GM18868 (cell line): ENCODE measurements at regions not wholly inside any gene's neighbourhood (a gene's known extent, or its start where the extent isn't known, plus 50 kb on each side); places are given as distances from the start of the nearest gene placed in this dataset.

Experiments used
- ATAC-seq: cut with Tn5 transposase; IDR thresholded peaks from one replicate; pipeline ENCODE4 v1.9.1; 2021; ENCODE audit warnings: mild to moderate bottlenecking, moderate library complexity; ENCODE audit not compliant: unreplicated experiment

DNA sequence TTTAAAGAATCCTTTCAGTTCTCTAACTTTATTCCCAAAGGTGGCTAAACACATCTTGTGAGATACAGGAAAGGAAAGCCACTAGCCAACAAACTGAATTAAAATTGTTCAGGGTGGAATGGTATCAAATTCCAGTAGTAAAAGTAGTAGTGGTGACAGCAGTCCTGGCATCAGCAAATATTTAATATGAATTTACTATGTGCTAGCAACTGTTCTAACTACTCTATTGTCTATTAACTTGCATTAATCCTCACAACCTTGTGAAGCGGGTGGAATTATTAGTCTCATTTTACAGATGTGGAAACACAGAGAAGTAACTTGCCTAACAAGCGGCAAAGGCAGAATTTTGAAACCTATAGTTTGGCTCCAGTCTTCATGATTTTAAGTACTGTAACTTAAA is 130.1 kb downstream of the KLF12 start:
- ATAC-seq = no peak

GRCh38 chr13:74003374-74003773 is 130.8 kb downstream of the KLF12 start:
- ATAC-seq = no peak

GRCh38 chr13:74000876-74001275 is 133.3 kb downstream of the KLF12 start:
- ATAC-seq = no peak

- peak; percentile 93 for ATAC-seq
Measured at GRCh38 chr13:73998631-73999030, 135.6 kb downstream of the KLF12 start.

- ATAC-seq = no peak
Measured at GRCh38 chr13:73997964-73998363, 136.2 kb downstream of the KLF12 start.

- no peak for ATAC-seq
Measured at GRCh38 chr13:73996569-73996968, 137.6 kb downstream of the KLF12 start.

GRCh38 chr13:73995736-73996135 is 138.5 kb downstream of the KLF12 start:
- ATAC-seq = no peak

GRCh38 chr13:73993661-73994060 is 140.5 kb downstream of the KLF12 start:
- ATAC-seq = no peak

- peak; percentile 41 for ATAC-seq
Measured at GRCh38 chr13:73991884-73992283, 142.3 kb downstream of the KLF12 start.

- ATAC-seq = peak; percentile 60
Measured at GRCh38 chr13:73991384-73991783, 142.8 kb downstream of the KLF12 start.

DNA sequence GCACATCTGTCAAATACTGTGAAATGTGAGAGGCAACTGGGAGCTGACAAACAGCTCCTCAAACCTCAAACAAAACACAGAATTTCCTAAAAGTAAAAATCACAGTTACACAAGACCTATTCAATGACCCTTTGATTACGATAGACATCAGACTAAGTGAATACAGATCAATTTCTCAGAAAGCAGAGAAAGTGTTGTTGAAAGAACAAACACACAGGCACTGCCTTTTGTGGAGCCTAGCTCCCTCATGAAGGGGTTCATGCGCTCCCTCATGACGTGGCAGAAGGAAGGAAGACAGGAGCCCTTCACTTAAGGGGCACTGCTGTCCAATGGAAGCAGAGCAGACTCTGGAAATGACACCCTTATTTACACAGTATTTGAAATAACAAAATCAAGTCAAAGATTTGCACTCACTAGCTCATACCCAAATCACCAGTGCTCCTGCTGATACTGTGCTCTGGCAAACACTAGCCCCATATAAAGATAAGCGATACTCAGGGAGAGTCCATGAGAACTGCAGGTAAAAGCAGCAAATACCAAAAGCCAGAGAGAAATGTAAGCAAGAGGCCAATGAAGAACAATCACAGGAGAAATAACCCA is 144.9 kb downstream of the KLF12 start:
- no peak for ATAC-seq

GRCh38 chr13:73988461-73988860 is 145.7 kb downstream of the KLF12 start:
- ATAC-seq = no peak

DNA sequence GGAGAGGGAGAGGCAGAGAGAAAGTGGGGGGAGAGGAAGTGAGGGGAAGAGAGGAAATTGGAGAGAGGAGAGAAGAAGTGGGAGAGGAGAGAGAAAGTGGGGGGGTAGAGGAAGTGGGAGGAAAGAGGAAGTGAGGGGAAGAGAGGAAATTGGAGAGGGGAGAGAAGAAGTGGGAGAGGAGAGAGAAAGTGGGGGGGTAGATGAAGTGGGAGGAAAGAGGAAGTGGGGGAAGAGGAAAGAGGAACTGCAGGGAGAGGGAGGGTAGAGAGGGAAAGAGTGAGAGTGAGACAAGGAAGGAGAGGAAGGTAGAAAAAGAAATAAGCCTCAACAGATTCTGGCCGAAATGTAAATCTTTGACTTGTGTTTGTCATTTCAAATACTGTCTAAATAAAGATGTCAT is 146.6 kb downstream of the KLF12 start:
- no peak for ATAC-seq

DNA sequence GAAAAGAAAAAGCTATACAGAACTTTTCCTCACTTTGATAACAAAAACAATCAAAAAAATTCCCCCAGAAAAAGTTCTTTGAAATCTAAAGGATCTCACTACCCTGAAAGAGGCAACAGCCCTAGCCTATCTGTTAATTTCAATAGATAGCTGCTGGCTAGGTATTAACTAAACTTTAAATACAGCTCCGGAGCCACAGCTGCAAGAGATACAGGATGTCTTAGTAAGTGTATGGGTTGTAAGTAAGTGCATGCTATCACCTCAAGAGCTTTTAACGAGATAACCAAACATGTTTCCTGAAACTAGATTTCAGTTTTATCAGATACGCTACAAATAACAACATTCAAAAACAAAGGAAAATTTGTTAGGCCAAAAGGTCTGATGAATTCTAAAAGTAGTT is 148.4 kb downstream of the KLF12 start:
- no peak for ATAC-seq

- ATAC-seq = no peak
Measured at GRCh38 chr13:73984949-73985691, 149.1 kb downstream of the KLF12 start.

DNA sequence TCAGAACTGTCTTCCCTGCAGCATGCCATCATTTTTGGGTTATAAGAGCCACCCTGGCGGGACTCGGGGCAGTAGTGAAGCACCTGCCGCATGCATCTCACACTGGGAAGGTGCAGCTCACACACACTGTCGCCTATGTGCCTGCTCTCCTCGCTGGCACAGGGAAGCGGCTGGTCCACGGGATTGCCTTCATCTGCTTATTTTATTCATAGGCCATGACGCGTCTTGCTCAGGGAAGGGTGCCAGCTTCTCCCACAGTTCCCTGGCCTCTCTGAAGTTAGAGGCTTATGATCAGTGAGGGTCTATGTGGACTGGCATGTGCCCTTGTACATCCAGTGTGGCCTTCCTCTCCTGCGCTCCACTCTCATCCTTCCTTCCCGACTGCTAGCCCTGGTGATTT is 150.0 kb downstream of the KLF12 start:
- ATAC-seq = no peak

GRCh38 chr13:73983109-73983508 is 151.1 kb downstream of the KLF12 start:
- ATAC-seq = no peak

DNA sequence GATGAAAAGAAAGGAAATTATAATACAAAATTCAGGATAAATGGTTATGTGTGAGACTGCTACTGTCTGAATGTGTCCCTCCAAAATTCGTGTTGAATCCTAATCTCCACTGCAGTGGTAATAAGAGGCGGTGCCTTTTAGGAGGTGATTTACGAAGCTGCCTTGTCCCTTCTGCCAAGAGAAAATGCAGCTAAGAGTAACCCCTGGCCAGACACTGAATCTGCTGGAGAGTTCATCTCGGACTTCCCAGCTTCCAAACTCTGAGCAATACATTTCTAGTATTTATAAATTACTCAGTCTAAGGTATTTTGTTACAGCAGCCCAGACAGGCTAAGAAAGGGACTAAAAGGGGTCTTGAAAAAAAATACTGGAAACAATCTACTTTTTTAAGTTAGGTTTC is 152.6 kb downstream of the KLF12 start:
- no peak for ATAC-seq

- no peak for ATAC-seq
Measured at GRCh38 chr13:73975767-73976166, 158.4 kb downstream of the KLF12 start.

DNA sequence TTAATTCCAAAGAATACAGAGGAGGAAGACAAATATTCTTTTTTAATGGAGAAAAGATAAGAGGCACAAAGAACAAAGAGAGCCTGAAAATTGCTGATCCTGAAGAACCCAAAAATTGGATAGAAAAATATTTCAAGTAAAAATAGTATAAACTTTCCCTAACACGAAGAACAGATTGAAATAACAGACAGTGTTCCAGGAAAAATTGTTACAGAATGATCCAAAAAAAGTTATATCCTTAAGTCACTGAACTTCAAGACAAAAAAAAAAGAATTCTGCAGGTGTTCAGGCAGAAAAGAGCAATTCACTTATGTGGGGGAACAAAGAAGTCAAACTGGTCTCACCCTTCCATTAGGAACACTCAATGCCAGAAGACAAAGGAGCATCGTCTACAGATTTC is 160.2 kb downstream of the KLF12 start:
- ATAC-seq = no peak

GRCh38 chr13:73973156-73973555 is 161.0 kb downstream of the KLF12 start:
- ATAC-seq = no peak

GRCh38 chr13:73972545-73972944 is 161.7 kb downstream of the KLF12 start:
- ATAC-seq = no peak

DNA sequence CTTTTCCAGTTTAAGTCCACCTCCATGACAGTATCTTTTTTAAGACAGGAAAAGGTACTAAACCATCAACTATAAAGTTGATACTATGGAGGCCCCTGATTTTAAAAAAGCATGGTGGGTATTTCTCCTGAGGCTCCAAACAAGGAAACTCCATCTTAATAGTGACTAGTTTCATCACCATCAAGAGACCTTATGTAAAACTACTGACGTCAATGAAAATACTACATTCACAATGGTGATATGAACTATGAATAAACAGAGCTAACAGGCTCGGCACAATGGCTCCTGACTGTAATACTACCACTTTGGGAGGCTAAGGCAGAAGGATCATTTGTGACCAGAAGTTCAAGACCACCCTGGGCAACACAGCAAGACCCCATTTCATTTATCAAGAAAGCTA is 162.7 kb downstream of the KLF12 start:
- ATAC-seq = no peak
